LHCN-M2 (cell line): ENCODE measurements at regions not wholly inside any gene's neighbourhood (a gene's known extent, or its start where the extent isn't known, plus 50 kb on each side); places are given as distances from the start of the nearest gene placed in this dataset.
"Not testable (repeated sequence)": the region's sequence is repeated elsewhere in the genome, so short reads cannot be mapped to it uniquely, and the experiment has no call there.

Source experiments
- DNase-seq: peaks from one replicate; pipeline ENCODE4 v3.0.0-alpha.2; 2012; ENCODE audit warnings: low read depth

GRCh38 chr3:159711560-159712333, 276.9 kb upstream of the IL12A start:
- peak; percentile 91 for DNase-seq

- no peak for DNase-seq
Observed at GRCh38 chr3:159721324-159721723, 267.3 kb upstream of the IL12A start.

- DNase-seq, result no peak
Observed at GRCh38 chr3:159723295-159723694, 265.3 kb upstream of the IL12A start.

- DNase-seq, result peak; percentile 13
Observed at GRCh38 chr3:159724627-159725026, 264.0 kb upstream of the IL12A start.

- DNase-seq, result peak; percentile 18
Observed at GRCh38 chr3:159726231-159726964, 262.2 kb upstream of the IL12A start.

GRCh38 chr3:159727506-159727905, 261.1 kb upstream of the IL12A start:
- DNase-seq, result no peak

GRCh38 chr3:159731254-159731653, 257.4 kb upstream of the IL12A start:
- no peak for DNase-seq

- peak; percentile 56 for DNase-seq
Observed at GRCh38 chr3:159732172-159733111, 256.2 kb upstream of the IL12A start.

GRCh38 chr3:159733194-159733860, 255.3 kb upstream of the IL12A start:
- DNase-seq, result peak; percentile 77

GRCh38 chr3:159734681-159735080, 254.0 kb upstream of the IL12A start:
- DNase-seq, result no peak

- no peak for DNase-seq
Observed at GRCh38 chr3:159739166-159739565, 249.5 kb upstream of the IL12A start.

GRCh38 chr3:159739969-159740368, 248.7 kb upstream of the IL12A start:
- DNase-seq, result no peak

- DNase-seq, result no peak
Observed at GRCh38 chr3:159741281-159741680, 247.4 kb upstream of the IL12A start.

GRCh38 chr3:159748425-159748824, 240.2 kb upstream of the IL12A start:
- no peak for DNase-seq

GRCh38 chr3:159749406-159749805, 239.2 kb upstream of the IL12A start:
- DNase-seq, result no peak

- peak; percentile 59 for DNase-seq
Observed at GRCh38 chr3:159751146-159751545, 237.5 kb upstream of the IL12A start.

- no peak for DNase-seq
Observed at GRCh38 chr3:159751752-159752151, 236.9 kb upstream of the IL12A start.

GRCh38 chr3:159756279-159757207, 232.1 kb upstream of the IL12A start:
- not testable (repeated sequence) for DNase-seq

GRCh38 chr3:159757341-159758060, 231.1 kb upstream of the IL12A start:
- no peak for DNase-seq

- peak; percentile 62 for DNase-seq
Observed at GRCh38 chr3:159760046-159760445, 228.6 kb upstream of the IL12A start.
